GM12892 (cell line): ENCODE measurements at regions not wholly inside any gene's neighbourhood (a gene's known extent, or its start where the extent isn't known, plus 50 kb on each side); places are given as distances from the start of the nearest gene placed in this dataset.

Experiments
- POLR2A ChIP-seq: IDR thresholded peaks from 2 replicates; pipeline ENCODE4 v1.6.1; 2011; ENCODE audit warnings: low read depth, low read length, control low read depth
- POLR2AphosphoS5 ChIP-seq: IDR thresholded peaks from 2 replicates; pipeline ENCODE4 v1.6.1; 2011; ENCODE audit warnings: low read depth, low read length, control low read depth
- TAF1 ChIP-seq: IDR thresholded peaks from 2 replicates; pipeline ENCODE4 v1.6.1; 2011; ENCODE audit warnings: low read depth, mild to moderate bottlenecking, control low read depth, low read length, borderline replicate concordance

GRCh38 chr3:187504435-187504834, 136.2 kb downstream of the RTP4 start:
- TF ChIP-seq POLR2A (no peak), TAF1 (no peak), POLR2AphosphoS5 (no peak)
